Suprapubic skin (tissue), 4 donors: ENCODE measurements at regions not wholly inside any gene's neighbourhood (a gene's known extent, or its start where the extent isn't known, plus 50 kb on each side); places are given as distances from the start of the nearest gene placed in this dataset.

Experiments
- CTCF ChIP-seq, 2 donors: fragments of 200-600 bp in 1 of 2; fragments of 450-650 bp in 1 of 2; sonication (generic) in 1 of 2; IDR thresholded peaks; one replicate each; pipeline ENCODE4 v1.5.1; 2016 to 2019; ENCODE audit warnings: antibody characterized with exemption in 2 of 2, mild to moderate bottlenecking in 1 of 2, moderate library complexity in 1 of 2
- EP300 ChIP-seq: sonication (generic); formaldehyde crosslinking; IDR thresholded peaks from one replicate; pipeline ENCODE4 v1.6.1; 2017; ENCODE audit warnings: antibody characterized with exemption
- POLR2A ChIP-seq, 2 donors: fragments of 450-650 bp; IDR thresholded peaks; one replicate each; pipeline ENCODE4 v1.6.1; 2017; ENCODE audit warnings: antibody characterized with exemption in 2 of 2, mild to moderate bottlenecking in 2 of 2, moderate library complexity in 2 of 2
- POLR2AphosphoS5 ChIP-seq, 3 donors: sonication (generic); formaldehyde crosslinking; IDR thresholded peaks; one replicate each; pipeline ENCODE4 v1.6.1; 2017; ENCODE audit warnings: antibody characterized with exemption in 3 of 3

- TF ChIP-seq POLR2A (IDR thresholded peaks at IDR 0.05), result no peak
- no peak for TF ChIP-seq CTCF (IDR thresholded peaks at IDR 0.05)
- TF ChIP-seq EP300, result no peak
- TF ChIP-seq POLR2AphosphoS5 (IDR thresholded peaks at IDR 0.05), result no peak
Observed at GRCh38 chr16:56125922-56126321, 65.4 kb upstream of the GNAO1 start.
